ENCODE measurements at regions not wholly inside any gene's neighbourhood (a gene's known extent, or its start where the extent isn't known, plus 50 kb on each side); places are given as distances from the start of the nearest gene placed in this dataset.

DNA sequence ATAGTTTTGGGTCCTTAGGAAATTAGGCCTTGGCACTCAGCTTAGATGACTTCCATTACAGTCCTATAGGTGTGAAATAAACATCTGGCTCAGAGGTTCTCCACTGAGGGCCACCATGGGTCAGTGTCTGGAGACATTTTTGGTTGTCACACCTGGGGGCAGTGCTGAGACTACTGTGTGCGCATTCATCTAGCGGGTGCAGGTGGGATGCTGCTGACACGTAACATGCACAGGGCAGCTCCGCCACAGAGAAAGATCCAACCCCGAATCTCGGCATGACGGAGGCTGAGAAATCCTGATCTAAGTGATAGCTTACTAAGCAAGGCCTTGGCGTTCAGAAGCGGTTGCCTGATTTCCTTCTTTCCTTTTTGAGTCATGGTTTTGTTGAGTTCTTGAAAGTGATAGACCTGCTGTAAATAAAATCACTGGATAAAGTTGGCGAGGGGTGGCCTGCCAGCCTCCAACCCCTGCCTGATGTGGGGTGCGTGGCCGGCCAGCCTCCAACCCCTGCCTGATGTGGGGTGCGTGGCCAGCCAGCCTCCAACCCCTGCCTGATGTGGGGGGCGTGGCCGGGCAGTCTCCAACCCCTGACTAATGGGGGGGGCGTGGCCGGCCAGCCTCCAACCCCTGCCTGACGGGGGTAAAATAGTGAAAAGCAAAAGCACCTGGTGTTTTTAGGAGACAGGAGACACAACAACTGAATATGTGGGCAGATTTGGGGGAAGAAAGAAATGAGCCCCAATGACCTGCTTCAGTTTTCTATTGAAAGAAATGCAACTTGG lies 158.1 kb downstream of the CDH26 start:
- TF ChIP-seq, protein P1, sequence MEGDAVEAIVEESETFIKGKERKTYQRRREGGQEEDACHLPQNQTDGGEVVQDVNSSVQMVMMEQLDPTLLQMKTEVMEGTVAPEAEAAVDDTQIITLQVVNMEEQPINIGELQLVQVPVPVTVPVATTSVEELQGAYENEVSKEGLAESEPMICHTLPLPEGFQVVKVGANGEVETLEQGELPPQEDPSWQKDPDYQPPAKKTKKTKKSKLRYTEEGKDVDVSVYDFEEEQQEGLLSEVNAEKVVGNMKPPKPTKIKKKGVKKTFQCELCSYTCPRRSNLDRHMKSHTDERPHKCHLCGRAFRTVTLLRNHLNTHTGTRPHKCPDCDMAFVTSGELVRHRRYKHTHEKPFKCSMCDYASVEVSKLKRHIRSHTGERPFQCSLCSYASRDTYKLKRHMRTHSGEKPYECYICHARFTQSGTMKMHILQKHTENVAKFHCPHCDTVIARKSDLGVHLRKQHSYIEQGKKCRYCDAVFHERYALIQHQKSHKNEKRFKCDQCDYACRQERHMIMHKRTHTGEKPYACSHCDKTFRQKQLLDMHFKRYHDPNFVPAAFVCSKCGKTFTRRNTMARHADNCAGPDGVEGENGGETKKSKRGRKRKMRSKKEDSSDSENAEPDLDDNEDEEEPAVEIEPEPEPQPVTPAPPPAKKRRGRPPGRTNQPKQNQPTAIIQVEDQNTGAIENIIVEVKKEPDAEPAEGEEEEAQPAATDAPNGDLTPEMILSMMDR (IDR thresholded peaks at IDR 0.05; ENCODE audit: low read depth, low read length) = no peak
- no peak overlapping the region for H3K4me3 ChIP-seq (ENCODE audit: low read depth, low read length)

DNA sequence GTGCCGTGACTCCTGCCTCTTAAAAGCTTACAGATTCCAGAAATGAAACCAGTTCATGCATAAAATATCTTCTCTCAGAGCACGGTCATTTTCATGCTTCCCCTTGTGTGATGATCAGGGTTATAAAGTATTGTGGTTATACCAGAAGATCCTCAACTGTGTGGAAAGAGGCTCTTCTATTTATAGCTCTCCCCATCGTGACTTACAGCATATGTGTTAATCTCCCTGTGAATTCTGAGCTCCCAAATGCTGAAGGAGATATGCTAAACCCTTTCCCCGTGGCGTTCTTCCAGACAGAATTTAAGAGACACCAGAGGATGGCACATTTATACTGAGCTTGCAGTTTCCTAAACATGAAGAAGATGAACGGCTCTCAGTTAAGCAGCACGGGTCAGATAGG lies 158.8 kb downstream of the CDH26 start:
- no peak overlapping the region for H3K4me3 ChIP-seq (ENCODE audit: low read depth, low read length)
- TF ChIP-seq, protein P1 (IDR thresholded peaks at IDR 0.05; ENCODE audit: low read depth, low read length) = no peak

DNA sequence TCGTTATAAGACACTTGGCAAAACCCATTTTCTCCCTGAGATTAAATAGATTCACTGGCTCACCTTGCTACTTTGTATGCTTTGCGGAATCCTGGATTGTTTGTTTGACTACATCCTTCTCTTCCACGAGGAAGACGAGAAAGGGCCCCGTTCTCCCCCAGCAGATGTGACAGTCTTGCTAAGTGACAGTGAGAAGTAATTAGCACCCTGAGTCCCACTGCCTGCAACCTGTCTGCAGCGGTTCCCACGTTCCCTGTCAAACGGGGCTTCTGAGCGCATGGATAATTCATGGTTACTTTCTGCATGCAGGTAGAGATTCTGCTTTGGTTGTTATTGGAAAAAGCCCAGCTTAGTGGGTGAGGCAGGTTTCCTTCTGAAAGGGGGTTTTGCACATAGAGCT lies 163.7 kb downstream of the CDH26 start:
- TF ChIP-seq, protein P1 (IDR thresholded peaks at IDR 0.05; ENCODE audit: low read depth, low read length) = no peak
- no peak overlapping the region for H3K4me3 ChIP-seq (ENCODE audit: low read depth, low read length)

DNA sequence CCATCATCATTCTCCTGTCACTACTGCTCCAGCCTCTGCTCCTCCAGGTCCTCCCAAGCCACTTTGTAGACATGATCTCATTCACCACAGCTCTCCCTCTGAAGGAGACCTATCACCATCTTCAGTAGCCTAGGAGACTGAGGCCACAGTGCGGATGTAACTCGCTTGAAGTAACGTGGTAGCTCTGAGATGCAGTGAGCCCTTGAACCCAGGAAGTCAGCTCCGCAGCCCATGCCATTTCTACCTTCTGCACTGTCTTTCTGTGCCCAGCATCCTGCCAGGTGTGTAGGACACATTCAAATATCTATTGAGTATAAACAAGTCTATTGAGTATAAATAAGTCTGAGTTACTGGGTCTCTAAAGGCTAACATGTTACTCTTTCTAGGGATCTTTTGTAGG lies 164.4 kb downstream of the CDH26 start:
- no peak overlapping the region for H3K4me3 ChIP-seq (ENCODE audit: low read depth, low read length)
- TF ChIP-seq, protein P1 (IDR thresholded peaks at IDR 0.05; ENCODE audit: low read depth, low read length) = no peak

DNA sequence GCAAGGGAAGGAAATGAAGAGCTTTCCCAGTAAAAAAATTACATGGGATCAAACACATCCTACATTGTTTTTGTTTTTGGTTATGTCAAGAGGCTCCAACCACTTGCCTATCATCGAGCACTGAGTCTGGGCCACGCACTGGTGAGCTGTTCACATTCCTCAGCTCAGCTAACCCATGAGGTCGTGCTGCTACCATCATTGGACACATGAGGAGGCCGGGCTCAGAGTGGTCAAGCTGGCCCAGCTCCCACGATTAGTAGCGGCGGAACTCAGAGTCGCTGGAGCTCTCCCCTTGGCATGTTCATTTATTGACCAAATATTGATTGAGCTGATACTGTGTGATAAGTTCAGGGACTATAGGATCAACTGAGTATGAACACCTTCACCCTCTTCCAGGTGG lies 164.9 kb downstream of the CDH26 start:
- TF ChIP-seq, protein P1 (IDR thresholded peaks at IDR 0.05; ENCODE audit: low read depth, low read length) = no peak
- no peak overlapping the region for H3K4me3 ChIP-seq (ENCODE audit: low read depth, low read length)

DNA sequence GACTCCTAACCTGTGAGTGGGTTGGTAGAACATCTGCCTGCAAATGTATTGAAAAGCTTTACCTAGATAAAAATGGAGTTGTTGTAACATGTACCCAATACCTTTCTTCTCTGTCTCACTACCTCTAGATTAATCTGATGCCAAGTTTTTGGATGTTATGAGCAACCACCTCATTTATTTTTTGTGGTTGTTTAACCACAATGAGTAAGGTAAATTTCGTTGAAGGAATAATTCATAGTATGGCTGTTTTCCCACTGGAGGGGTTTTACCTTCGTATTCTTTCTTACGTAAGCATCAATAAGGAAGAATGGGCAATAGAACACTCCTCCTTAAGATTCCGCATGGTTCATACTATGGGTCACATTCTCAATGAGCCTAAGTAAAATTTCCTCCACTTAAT lies 165.4 kb downstream of the CDH26 start:
- no peak overlapping the region for H3K4me3 ChIP-seq (ENCODE audit: low read depth, low read length)
- TF ChIP-seq, protein P1 (IDR thresholded peaks at IDR 0.05; ENCODE audit: low read depth, low read length) = no peak

DNA sequence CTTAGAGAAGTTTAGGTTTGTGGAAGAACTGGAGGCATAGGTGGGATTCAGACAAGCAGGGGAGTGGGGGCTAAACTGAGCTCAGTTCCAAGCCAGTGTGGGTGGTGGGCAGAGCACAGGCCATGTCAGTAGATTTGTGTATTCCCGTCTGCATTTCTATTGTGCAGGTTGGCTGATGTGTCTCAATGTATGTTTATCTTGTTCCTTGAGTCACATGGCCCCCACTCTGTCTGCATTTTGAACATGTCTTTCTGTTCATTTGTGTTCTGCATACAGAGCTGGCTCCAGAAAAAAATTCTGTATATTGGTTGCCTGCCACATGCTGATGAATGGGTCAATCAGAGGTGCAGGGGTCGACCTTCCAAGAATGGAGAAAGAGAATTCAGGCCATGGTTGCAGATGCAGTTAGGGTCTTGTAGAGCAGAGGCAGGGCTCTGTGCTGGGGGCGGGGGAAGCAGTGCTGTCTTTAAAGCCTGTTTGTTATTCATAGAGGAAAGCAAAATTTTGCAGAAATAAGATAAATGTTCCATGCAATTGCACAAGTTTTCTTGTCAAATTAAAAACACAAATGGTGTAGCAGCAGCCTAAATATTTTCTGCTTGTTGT lies 166.7 kb downstream of the CDH26 start:
- no peak overlapping the region for H3K4me3 ChIP-seq (ENCODE audit: low read depth, low read length)
- TF ChIP-seq, protein P1 (IDR thresholded peaks at IDR 0.05; ENCODE audit: low read depth, low read length) = no peak
